ENCODE measurements at regions not wholly inside any gene's neighbourhood (a gene's known extent, or its start where the extent isn't known, plus 50 kb on each side); places are given as distances from the start of the nearest gene placed in this dataset.

DNA sequence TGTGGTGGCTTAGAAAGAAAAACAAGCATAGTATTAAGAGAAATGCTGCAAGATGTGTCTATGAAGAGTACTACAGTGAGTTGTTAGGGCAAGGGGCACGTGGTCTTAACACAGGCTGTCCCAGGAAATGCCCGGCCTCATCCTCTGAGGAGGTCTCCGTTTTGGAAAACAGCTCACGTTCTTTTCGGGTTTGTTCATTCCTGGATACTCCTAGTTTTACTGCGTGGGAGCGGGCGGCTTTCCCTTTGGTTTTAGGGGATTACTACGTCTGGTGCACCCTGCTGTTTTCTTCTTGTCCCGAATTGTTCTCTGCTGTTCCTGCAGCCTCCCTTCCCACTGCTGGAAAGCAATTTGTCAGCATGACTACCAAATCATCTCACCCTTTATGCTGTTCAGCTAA, 55.5 kb upstream of the RAB6D start:
- TF ChIP-seq CTCF (IDR thresholded peaks at IDR 0.05) (no peak), POLR2A (IDR thresholded peaks at IDR 0.05) (no peak), POLR2AphosphoS5 (IDR thresholded peaks at IDR 0.05; ENCODE audit: insufficient read depth in 1 of 2, low read depth in 1 of 2) (no peak)
